HG02870 (cell line): ENCODE measurements at regions not wholly inside any gene's neighbourhood (a gene's known extent, or its start where the extent isn't known, plus 50 kb on each side); places are given as distances from the start of the nearest gene placed in this dataset.

ENCODE experiments used
- ATAC-seq: cut with Tn5 transposase; IDR thresholded peaks from one replicate; pipeline ENCODE4 v1.9.1; 2021; ENCODE audit warnings: mild to moderate bottlenecking, moderate library complexity; ENCODE audit not compliant: unreplicated experiment

DNA sequence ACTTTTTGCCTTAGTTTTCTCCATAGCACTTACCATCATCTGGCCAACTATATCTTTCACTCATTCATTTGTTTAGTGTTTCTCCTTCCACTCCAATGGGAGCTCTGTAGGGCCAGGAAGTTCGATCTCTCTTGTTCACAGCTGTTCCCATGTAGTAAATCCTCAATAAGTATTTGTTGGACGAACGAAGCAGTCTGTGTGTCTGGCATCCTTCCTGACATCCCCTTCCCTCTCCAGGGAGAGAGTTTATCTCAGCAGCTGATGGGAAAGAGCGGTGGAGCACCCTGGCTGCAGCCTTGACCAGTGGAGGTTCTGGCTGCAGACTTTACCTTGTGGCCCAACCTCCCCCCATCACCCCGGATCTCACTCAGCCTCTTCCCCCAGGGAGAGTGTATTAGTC lies 141.7 kb downstream of the CHST1 start:
- ATAC-seq: no peak

DNA sequence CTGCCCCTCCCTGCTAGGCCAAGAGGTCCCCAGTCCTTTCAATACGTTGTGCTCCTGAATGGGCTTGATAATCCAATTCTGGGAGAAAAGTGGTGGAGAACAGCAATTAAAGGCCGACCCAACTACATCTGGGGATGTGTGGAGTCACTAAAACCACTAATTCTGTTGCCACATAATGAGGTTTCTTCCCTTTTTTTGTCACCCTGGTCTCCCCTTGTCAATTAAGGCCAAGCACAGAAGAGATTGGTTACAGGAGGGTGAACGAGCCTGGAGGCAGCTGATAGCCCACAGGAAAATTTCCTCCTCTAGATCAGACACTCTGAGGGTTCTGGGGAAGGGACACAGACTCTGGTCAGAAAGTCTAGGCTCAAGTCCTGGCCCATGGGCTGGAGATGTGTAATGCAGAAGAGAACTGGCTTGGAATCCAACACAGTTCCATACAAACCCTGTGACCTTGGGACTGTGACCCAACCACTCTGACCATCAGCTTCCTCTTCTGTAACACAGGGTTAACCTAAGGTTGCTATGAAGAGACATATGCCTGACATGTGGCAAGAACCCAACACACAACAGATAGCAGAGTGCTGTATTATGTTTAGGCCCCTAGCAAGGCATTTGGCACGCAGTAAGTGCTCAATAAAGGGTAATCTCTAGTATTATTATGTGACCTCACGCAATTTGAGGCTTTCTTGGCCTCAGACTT lies 146.4 kb downstream of the CHST1 start:
- no peak for ATAC-seq

- no peak for ATAC-seq
These were observed 147.1 kb downstream of the CHST1 start for GRCh38 chr11:45518141-45518832.

GRCh38 chr11:45517171-45517770 lies 148.2 kb downstream of the CHST1 start:
- ATAC-seq: no peak

- no peak for ATAC-seq
These were observed 151.5 kb downstream of the CHST1 start for GRCh38 chr11:45513821-45514340.

- no peak for ATAC-seq
These were observed 152.8 kb downstream of the CHST1 start for GRCh38 chr11:45512471-45513148.

GRCh38 chr11:45511566-45511965 lies 153.9 kb downstream of the CHST1 start:
- no peak for ATAC-seq

DNA sequence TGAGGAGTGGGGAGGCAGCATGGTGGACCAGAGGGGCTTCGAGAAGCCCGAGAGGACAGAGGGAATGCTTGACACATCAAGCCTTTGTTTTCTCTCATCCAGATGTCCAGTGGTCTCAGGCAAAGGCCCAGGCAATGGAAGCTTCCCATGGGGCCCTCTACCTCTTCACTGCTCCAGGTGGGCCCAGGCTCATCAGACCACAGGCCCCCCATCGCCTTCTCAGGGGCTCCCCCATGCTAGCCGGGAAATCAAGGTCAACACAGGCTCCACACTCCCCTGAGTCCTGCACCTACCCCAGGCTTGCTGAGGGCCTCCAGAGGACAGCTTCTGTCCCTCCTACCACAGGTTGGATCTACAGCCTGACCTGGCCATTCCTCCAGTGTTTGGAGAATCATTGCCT lies 157.5 kb downstream of the CHST1 start:
- ATAC-seq: no peak

DNA sequence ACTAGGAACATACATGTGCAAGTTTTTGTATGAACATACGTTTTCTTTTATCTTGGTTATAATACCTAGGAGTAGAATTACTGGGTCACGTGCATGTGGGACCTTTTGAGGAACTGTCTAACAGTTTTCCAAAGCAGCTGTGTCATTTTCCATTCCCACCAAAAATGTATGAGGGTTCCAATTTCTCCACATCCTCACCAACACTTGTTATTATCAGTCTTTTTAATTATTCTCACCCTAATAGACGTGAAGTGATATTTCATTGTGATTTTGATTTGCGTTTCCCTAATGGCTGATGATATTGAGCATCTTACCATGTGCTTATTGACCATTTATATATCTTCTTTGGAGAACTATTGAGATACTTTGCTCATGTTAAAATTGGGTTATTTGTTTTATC lies 162.1 kb downstream of the CHST1 start:
- no peak for ATAC-seq

- ATAC-seq: no peak
These were observed 163.2 kb downstream of the CHST1 start for GRCh38 chr11:45502226-45502545.

DNA sequence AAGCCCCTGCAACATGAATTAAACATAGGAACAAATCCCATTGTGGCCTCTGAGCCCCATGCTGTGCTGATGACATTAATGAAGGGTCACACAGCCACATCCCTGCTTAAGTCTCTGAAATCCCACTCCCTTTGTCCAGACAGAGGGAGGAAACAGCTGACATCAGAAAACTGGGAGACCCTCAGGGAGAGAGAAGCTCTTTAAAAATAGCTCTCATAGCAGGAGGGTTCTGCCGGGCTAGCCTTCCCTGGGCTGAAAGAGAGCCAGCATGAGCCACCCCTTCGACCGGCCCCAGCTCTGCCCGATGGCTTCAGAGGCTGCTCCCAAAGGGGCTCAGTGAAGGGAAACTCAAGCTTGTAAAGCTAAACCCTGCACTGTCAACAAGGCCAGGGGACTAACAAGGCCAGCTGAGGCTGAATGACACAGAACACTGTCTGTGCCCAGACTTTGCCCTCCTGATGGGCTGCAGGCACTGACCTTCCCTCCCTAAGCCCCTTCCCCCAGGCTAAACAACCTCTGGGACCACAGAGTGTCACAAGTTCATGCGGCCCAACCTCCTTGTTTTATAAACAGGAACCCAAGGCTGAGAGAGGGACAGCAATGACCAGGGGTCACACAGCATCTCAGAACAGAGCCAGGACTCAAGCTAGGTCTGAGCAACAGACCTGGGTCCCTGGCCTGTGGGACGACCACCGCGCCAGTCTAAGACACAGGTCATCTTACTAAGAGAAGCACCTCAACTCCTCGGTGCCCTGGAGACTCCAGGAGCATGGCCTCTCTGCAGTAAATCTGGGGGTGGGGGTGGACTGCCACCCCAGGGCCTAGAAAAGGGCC lies 163.8 kb downstream of the CHST1 start:
- no peak for ATAC-seq

GRCh38 chr11:45500451-45500850 lies 165.0 kb downstream of the CHST1 start:
- no peak for ATAC-seq

DNA sequence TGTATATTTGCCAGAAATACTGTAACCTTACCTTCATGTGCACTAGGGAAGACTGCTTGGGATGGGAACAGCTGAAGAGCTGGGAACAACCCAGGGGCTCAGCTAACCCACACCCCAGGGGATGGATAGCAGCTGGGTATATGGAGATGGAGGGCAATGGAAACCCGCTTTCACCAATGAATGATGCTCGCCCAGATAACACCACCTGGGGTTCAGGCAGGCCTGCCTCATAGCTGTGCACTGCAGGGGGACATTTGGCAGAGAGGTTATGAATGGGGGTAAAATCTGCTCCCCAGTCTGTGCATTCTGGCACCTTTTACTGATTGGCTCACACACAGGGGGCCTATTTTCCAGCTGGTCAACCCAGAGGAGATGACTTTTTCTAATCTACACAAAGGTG lies 170.7 kb downstream of the CHST1 start:
- ATAC-seq: no peak

DNA sequence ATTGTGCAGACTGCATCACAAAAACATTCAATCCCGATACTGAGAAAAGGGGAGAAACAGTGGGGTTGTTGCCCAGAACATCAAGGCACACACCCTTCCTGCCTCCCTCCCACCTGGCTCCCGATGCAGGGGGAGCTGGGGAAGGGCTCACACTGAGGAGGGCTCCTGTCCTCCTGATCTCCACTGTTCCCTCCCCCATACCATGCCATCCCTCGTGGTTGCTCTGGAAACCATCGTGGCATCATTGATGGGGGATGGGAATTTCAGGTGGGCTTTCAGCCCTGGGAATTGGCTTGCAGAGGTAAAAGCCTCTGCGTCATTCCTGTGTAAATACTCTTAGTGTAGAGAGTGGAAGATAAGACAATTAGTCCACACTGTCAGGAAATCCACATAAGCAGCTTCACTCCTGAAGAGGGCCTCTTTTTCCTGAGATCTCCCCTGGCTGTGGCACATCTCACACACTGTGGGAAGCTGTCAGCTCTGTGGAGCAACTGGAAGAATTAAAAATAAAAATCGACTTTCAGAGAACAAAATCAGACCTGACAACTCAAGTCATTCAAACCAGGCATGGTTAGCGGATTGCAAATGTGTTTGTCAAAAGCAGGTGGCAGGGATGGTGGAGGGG lies 176.0 kb downstream of the CHST1 start:
- ATAC-seq: no peak

DNA sequence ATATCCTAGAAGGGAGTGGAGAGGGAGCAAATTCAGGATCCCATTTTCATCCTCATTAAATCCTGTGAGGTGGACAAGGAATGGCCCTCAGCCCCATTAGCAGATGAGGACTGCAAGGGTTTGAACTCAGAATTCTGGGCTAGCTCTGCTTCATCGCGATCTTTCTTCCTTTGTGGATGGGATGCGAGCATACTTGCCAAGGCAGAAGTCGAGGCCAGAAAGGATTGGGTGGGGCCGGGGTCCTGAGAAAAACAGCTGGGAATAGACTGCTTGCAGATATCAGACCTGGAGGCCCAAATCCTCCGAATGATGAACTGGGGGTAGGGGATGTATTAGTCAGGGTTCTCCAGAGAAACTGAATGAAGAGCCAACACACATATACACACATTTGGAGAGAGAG lies 179.0 kb downstream of the CHST1 start:
- no peak for ATAC-seq

GRCh38 chr11:45485070-45485707 lies 180.2 kb downstream of the CHST1 start:
- no peak for ATAC-seq

GRCh38 chr11:45484326-45484883 lies 181.0 kb downstream of the CHST1 start:
- no peak for ATAC-seq

GRCh38 chr11:45483416-45483815 lies 182.0 kb downstream of the CHST1 start:
- ATAC-seq: no peak

DNA sequence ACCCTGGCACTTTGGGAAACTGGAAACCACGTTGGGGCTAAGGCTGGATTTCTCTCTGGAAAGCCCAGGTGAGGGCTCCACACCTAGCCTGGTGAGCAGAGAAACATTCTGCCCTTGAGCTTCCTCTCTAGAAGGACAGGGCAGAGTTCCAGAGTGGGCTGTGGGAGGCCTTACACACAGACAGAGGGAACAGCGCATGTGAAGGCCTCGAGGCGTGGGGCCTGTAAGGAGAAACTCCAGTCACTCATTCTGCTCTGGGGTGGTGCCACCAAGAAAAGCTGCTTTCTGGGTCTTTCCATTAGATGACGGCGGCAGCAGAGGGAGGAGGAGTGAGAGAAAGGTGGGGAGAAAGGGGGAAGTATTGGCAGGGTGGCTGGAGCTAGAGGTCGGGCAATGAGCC lies 183.1 kb downstream of the CHST1 start:
- ATAC-seq: no peak

- ATAC-seq: no peak
These were observed 184.4 kb downstream of the CHST1 start for GRCh38 chr11:45481026-45481425.
